Endothelial cell of umbilical vein (primary cell): ENCODE measurements at regions not wholly inside any gene's neighbourhood (a gene's known extent, or its start where the extent isn't known, plus 50 kb on each side); places are given as distances from the start of the nearest gene placed in this dataset.

ENCODE experiments used
- CTCF ChIP-seq, 2 donors: IDR thresholded peaks; 1 replicate in 1 of 2; 2 replicates in 1 of 2; pipeline ENCODE4 v1.5.1; 2011; ENCODE audit warnings: low read length in 2 of 2, mild to moderate bottlenecking in 2 of 2, moderate library complexity in 2 of 2, control low read depth in 1 of 2, inconsistent platforms in 1 of 2, low read depth in 1 of 2; ENCODE audit not compliant: insufficient read depth in 1 of 2; ENCODE audit errors: extremely low read depth in 1 of 2
- EZH2 ChIP-seq: IDR thresholded peaks from 2 replicates; pipeline ENCODE4 v1.6.1; 2012; ENCODE audit warnings: borderline replicate concordance, low read depth, mild to moderate bottlenecking, moderate library complexity, low read length, inconsistent platforms; ENCODE audit not compliant: severe bottlenecking
- MAX ChIP-seq: IDR thresholded peaks from 2 replicates; pipeline ENCODE4 v1.6.1; 2011; ENCODE audit not compliant: insufficient read depth, insufficient read length
- POLR2A ChIP-seq: IDR thresholded peaks from 2 replicates; pipeline ENCODE4 v1.6.1; 2012; ENCODE audit warnings: low read depth, mild to moderate bottlenecking, control low read depth, low read length

- TF ChIP-seq MAX (no peak), EZH2 (no peak), CTCF (IDR thresholded peaks at IDR 0.05; ENCODE audit: extremely low read depth in 1 of 2, insufficient read depth in 1 of 2, low read depth in 1 of 2, low read length in 2 of 2) (no peak), POLR2A (no peak)
Measured at GRCh38 chr2:226088366-226088674, 688.8 kb downstream of the NYAP2 start.
